ENCODE measurements at regions not wholly inside any gene's neighbourhood (a gene's known extent, or its start where the extent isn't known, plus 50 kb on each side); places are given as distances from the start of the nearest gene placed in this dataset.

DNA sequence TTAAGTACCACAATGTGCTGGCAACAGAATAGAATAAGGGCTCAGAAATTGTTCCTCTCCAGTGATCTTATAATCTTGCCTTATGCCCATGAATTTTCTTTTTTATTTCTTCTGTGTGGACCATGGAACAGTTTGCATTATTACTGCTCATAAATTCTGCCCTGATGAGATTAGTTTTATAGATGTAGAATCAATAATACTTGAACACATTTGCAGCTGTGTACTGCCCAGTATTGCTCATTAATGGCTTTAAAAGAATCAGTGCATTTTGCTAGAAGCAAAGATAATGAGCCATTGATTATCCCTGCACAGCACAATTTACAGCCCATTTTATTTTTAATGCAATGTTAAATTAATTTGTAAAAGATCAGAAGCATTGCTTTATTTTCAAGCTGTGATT lies 172.3 kb upstream of the STXBP6 start:
- Histone ChIP-seq H3K9me3 (ENCODE audit: low read length) (no peaks in the 10 kb centered on the region), H3K4me2 (ENCODE audit: low read depth, low read length) (no peak overlapping the region), H3K4me3 (replicated peaks in 1 of 3; ENCODE audit: insufficient read depth in 1 of 3, low read depth in 2 of 3, low read length in 3 of 3) (no peak overlapping the region), H2AFZ (ENCODE audit: low read length) (no peak overlapping the region), H3K27ac (ENCODE audit: extremely low read length, insufficient read depth, low read length) (no peak overlapping the region), H3K36me3 (replicated peaks in 1 of 2; ENCODE audit: control insufficient read depth in 1 of 2, insufficient read depth in 2 of 2, low read length in 2 of 2) (no peaks in the 10 kb centered on the region), H3K9ac (ENCODE audit: insufficient read depth, low read depth, low read length) (no peak overlapping the region), H4K20me1 (ENCODE audit: insufficient read depth, low read length) (no peaks in the 10 kb centered on the region), H3K27me3 (ENCODE audit: control insufficient read depth in 1 of 2, insufficient read depth in 2 of 2, low read length in 2 of 2) (no peaks in the 10 kb centered on the region), H3K79me2 (ENCODE audit: insufficient read depth, low read length) (no peaks in the 10 kb centered on the region), H3K4me1 (ENCODE audit: insufficient read depth, low read length) (no peaks in the 10 kb centered on the region)
- DNase-seq (ENCODE audit: low spot score) = no peak
- in situ Hi-C loops (cut with HindIII; ENCODE audit: extremely low pct_ligation_motif_present, low pct_unique_long_range_greater_than_20kb) = no loop called here
- TF ChIP-seq CCDC6 (CRISPR knock-in tag; IDR thresholded peaks at IDR 0.05) (no peak), NKX3-1 (CRISPR knock-in tag; IDR thresholded peaks at IDR 0.05) (no peak), ZNF543 (CRISPR knock-in tag; IDR thresholded peaks at IDR 0.05) (no peak), ZNF124 (CRISPR knock-in tag; IDR thresholded peaks at IDR 0.05) (no peak), ZNF792 (CRISPR knock-in tag; IDR thresholded peaks at IDR 0.05) (no peak), ZSCAN30 (CRISPR knock-in tag; IDR thresholded peaks at IDR 0.05) (no peak), ARNTL (CRISPR knock-in tag; IDR thresholded peaks at IDR 0.05) (no peak), ZNF33A (CRISPR knock-in tag; IDR thresholded peaks at IDR 0.05; ENCODE audit: borderline replicate concordance) (no peak), SIX4 (CRISPR knock-in tag; IDR thresholded peaks at IDR 0.05) (no peak)
- TF ChIP-seq, protein P1, sequence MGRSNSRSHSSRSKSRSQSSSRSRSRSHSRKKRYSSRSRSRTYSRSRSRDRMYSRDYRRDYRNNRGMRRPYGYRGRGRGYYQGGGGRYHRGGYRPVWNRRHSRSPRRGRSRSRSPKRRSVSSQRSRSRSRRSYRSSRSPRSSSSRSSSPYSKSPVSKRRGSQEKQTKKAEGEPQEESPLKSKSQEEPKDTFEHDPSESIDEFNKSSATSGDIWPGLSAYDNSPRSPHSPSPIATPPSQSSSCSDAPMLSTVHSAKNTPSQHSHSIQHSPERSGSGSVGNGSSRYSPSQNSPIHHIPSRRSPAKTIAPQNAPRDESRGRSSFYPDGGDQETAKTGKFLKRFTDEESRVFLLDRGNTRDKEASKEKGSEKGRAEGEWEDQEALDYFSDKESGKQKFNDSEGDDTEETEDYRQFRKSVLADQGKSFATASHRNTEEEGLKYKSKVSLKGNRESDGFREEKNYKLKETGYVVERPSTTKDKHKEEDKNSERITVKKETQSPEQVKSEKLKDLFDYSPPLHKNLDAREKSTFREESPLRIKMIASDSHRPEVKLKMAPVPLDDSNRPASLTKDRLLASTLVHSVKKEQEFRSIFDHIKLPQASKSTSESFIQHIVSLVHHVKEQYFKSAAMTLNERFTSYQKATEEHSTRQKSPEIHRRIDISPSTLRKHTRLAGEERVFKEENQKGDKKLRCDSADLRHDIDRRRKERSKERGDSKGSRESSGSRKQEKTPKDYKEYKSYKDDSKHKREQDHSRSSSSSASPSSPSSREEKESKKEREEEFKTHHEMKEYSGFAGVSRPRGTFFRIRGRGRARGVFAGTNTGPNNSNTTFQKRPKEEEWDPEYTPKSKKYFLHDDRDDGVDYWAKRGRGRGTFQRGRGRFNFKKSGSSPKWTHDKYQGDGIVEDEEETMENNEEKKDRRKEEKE (IDR thresholded peaks at IDR 0.05) = no peak
- TF ChIP-seq, protein P2, sequence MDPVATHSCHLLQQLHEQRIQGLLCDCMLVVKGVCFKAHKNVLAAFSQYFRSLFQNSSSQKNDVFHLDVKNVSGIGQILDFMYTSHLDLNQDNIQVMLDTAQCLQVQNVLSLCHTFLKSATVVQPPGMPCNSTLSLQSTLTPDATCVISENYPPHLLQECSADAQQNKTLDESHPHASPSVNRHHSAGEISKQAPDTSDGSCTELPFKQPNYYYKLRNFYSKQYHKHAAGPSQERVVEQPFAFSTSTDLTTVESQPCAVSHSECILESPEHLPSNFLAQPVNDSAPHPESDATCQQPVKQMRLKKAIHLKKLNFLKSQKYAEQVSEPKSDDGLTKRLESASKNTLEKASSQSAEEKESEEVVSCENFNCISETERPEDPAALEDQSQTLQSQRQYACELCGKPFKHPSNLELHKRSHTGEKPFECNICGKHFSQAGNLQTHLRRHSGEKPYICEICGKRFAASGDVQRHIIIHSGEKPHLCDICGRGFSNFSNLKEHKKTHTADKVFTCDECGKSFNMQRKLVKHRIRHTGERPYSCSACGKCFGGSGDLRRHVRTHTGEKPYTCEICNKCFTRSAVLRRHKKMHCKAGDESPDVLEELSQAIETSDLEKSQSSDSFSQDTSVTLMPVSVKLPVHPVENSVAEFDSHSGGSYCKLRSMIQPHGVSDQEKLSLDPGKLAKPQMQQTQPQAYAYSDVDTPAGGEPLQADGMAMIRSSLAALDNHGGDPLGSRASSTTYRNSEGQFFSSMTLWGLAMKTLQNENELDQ (CRISPR knock-in tag; IDR thresholded peaks at IDR 0.05; ENCODE audit: borderline replicate concordance) = no peak
- TF ChIP-seq, protein P3, sequence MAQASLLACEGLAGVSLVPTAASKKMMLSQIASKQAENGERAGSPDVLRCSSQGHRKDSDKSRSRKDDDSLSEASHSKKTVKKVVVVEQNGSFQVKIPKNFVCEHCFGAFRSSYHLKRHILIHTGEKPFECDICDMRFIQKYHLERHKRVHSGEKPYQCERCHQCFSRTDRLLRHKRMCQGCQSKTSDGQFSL (CRISPR knock-in tag; IDR thresholded peaks at IDR 0.05) = no peak
- intact Hi-C loops (cut with micrococcal nuclease; ENCODE audit: unreplicated experiment) = no loop called here
- FAIRE-seq = no peak
- ChIA-PET POLR2A (no interaction called here), CTCF (ENCODE audit: low intra/inter-chr PET ratio, low total read pairs) (no interaction called here)
- no peak for ATAC-seq
- no TSS peak for BruUV-seq (replicated peaks)

Measured in HepG2 (cell line).